ENCODE measurements at regions not wholly inside any gene's neighbourhood (a gene's known extent, or its start where the extent isn't known, plus 50 kb on each side); places are given as distances from the start of the nearest gene placed in this dataset.

DNA sequence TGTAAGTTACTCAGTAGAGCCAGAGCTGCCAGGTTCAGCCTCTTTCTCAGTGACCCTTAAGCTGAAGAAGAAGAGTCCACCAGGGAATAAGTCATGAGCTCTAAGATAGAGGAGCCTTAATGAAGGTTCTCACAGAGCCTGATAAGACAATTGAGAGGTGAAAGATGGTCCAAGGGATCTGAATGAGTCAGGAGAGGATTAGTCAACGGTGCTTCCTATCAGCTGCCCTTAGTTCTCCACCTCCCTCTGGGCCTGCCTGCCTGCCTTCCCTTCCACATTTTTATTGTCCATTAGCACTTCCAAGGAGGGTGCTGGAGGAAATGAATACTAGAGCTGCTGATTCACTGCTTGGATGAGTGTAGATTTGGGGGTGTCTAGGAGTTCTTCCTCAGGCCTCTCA, 161.7 kb upstream of the RMST start:
- TF ChIP-seq GLI2 (tag by site-specific recombination; IDR thresholded peaks at IDR 0.05; ENCODE audit: borderline replicate concordance, low read depth), result no peak
- TF ChIP-seq ZNF19 (tag by site-specific recombination; IDR thresholded peaks at IDR 0.05; ENCODE audit: low read depth), result no peak
- TF ChIP-seq, protein P1, sequence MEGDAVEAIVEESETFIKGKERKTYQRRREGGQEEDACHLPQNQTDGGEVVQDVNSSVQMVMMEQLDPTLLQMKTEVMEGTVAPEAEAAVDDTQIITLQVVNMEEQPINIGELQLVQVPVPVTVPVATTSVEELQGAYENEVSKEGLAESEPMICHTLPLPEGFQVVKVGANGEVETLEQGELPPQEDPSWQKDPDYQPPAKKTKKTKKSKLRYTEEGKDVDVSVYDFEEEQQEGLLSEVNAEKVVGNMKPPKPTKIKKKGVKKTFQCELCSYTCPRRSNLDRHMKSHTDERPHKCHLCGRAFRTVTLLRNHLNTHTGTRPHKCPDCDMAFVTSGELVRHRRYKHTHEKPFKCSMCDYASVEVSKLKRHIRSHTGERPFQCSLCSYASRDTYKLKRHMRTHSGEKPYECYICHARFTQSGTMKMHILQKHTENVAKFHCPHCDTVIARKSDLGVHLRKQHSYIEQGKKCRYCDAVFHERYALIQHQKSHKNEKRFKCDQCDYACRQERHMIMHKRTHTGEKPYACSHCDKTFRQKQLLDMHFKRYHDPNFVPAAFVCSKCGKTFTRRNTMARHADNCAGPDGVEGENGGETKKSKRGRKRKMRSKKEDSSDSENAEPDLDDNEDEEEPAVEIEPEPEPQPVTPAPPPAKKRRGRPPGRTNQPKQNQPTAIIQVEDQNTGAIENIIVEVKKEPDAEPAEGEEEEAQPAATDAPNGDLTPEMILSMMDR (tag by site-specific recombination; IDR thresholded peaks at IDR 0.05), result no peak
- TF ChIP-seq, protein P2, sequence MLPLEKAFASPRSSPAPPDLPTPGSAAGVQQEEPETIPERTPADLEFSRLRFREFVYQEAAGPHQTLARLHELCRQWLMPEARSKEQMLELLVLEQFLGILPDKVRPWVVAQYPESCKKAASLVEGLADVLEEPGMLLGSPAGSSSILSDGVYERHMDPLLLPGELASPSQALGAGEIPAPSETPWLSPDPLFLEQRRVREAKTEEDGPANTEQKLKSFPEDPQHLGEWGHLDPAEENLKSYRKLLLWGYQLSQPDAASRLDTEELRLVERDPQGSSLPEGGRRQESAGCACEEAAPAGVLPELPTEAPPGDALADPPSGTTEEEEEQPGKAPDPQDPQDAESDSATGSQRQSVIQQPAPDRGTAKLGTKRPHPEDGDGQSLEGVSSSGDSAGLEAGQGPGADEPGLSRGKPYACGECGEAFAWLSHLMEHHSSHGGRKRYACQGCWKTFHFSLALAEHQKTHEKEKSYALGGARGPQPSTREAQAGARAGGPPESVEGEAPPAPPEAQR (tag by site-specific recombination; IDR thresholded peaks at IDR 0.05), result no peak
- no peak for TF ChIP-seq ZNF138 (tag by site-specific recombination; IDR thresholded peaks at IDR 0.05; ENCODE audit: borderline replicate concordance)
- TF ChIP-seq ZNF600 (tag by site-specific recombination; IDR thresholded peaks at IDR 0.05), result no peak
